C1 segment of cervical spinal cord (tissue), 14 donors: ENCODE measurements at regions not wholly inside any gene's neighbourhood (a gene's known extent, or its start where the extent isn't known, plus 50 kb on each side); places are given as distances from the start of the nearest gene placed in this dataset.

Experiments used
- DNase-seq, 14 donors: peaks; one replicate each; lab custom pipeline; 2025; lab: John Stamatoyannopoulos, UW

GRCh38 chr1:87165177-87165576, 163.5 kb upstream of the LMO4 start:
- no peak for DNase-seq

GRCh38 chr1:87167157-87167789, 161.4 kb upstream of the LMO4 start:
- no peak for DNase-seq

DNA sequence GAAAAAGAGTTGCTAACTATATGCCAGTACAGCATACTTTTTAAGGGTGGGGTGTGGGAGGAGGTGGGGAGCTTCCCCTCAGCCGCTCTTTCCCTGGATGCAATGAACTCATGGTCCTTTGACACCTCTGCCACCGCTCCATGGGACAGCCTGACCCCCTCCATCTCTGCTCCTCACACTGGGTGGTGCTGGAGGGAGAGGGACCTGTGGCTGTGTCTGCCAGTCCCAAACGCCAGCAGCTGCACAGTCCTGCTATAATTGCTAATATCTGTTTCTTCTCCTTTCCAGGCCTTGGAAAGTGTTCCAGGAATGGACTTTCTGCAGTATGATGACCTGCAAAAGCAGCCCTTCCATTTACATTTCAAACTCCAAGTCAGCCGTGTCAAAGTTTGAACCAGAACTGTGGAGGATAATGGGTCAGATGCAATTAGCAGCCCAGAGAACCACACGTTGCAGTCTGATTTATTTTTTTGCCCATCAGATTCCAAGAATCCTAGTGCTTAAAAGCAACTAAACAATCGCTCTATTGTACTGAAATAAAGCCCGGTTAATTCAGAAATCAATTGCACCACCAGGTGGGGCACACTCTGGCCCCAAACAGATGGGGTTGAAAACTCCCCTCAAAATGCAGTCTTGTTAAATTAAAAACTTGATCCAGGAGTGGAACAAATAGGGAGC, 160.7 kb upstream of the LMO4 start:
- peak in 1 of 14 donors; percentile 12 for DNase-seq

DNA sequence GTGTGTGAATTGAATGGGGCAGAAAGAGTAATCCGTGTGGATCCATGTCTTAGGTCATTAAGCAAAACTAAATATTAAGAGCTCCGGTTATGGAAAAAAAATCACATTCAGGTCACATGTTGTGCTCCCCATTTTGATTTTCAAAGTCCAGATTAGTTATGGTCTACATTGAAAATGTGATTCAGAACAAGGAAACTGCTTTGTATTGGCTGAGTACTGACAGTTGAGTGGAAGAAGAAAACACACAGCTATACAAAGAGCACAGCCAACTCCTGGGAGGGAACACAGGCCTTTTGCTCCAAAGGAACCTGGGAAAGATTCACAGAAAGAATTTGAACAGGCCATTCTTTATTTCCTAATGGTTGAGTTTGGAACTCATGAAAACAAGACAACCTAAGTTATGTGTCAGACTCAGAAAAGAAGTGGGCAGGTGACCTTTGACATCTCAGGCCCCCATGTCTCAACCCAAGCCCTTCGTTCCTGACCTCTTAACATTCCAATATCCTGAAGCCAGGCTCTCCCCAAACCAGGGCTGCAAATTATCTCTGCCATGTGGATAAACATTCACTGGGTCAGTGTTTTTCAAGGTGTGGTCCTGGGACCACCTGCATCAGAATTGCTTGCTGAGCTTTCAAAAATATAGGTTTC, 159.3 kb upstream of the LMO4 start:
- no peak for DNase-seq

DNA sequence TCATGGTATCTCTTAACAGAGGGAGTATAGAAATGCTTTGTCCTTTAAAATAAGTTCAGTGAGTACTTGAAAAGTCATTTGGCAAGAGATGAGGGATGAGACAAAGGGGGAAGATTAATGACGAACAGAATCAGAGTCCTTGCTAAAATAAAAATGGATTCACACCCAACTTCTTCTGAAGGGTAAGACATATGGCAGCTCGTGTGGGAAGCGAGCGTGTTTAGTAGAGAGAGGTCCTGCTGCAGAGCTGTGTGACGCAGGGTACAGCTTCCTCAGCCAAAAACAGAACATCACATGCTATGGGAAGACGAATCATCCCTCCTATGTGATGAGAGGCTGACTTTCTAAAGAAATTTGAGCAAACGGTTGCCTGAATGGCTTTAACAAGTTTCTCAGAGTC, 158.5 kb upstream of the LMO4 start:
- DNase-seq = no peak

- no peak for DNase-seq
These were observed 157.6 kb upstream of the LMO4 start for GRCh38 chr1:87170931-87171598.

DNA sequence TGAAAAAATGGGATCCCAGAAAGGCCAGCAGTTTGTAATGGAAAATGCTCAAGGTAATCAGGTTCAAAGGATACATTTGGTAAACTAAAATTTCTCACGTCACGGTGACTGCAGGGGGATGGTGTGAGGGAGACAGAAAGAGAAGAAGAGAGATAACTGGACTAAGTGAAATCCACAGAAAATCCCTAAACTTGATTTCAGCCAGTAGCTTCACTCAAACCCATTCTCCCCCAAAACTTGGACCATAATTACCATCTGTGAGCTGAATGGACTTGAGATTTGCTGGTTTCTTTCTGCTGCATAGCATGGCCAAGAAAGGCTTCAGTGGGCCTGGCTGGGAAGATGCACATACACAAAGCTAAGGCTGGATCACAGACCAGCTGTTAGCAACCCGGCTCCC, 155.4 kb upstream of the LMO4 start:
- DNase-seq = no peak

DNA sequence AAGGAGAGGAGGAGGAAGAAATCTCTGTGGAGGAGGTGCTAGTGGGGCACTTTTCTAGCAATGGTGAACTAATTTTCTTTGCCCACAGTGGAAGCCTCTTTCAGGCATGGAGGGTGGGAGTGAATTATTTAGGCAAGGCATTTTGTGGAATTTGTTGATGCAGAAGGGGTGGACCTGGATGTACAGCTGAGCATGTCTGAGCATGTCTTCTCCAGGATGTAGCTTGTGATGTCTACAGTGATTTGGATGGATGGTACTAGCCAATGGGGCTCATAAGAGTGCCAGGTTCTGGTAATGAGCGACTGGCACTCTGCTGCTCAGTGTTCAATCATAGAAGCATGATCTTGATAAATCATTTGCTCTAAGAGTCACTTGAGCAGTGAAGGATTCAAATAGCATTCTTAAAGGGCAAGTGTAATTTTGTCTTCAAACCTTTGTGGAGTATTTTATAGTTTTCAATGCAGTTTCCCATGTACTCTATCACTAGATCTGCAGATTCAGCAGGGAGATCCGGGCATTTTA, 153.9 kb upstream of the LMO4 start:
- DNase-seq = no peak

- no peak for DNase-seq
These were observed 152.6 kb upstream of the LMO4 start for GRCh38 chr1:87176087-87176486.

GRCh38 chr1:87176514-87176913, 152.2 kb upstream of the LMO4 start:
- no peak for DNase-seq

- no peak for DNase-seq
These were observed 150.2 kb upstream of the LMO4 start for GRCh38 chr1:87178441-87178840.

GRCh38 chr1:87179076-87179810, 149.4 kb upstream of the LMO4 start:
- no peak for DNase-seq

DNA sequence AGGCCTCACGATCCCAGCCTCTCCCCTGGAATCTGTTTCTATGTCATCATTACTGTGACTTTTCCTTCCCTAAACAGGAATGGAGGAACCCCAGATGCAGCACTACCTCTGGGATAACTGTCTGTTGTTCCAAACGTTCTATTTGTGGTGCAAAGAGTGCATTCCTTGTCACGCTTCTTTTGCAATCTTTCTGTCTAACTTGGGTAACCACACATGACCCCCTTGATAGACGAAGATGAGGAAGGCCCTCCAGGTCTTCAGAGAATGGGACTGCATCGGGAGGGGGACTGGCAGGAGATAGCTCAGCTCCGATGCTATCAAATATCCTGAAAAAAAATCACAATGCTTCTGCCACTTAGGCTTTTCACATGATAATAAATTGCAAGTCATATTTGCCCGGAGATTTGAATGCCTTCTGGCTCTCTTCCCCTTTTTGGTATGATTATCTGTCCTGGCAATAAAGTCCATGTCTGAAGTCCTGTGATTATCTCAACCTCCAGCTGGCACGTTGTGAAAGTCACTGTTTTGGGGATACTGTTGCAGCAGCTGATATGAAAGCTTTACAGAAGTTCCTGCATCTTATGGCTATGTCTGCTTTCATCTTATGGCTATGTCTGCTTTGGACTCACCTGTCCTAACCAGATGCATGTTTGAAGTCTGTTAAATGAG, 148.7 kb upstream of the LMO4 start:
- no peak for DNase-seq

DNA sequence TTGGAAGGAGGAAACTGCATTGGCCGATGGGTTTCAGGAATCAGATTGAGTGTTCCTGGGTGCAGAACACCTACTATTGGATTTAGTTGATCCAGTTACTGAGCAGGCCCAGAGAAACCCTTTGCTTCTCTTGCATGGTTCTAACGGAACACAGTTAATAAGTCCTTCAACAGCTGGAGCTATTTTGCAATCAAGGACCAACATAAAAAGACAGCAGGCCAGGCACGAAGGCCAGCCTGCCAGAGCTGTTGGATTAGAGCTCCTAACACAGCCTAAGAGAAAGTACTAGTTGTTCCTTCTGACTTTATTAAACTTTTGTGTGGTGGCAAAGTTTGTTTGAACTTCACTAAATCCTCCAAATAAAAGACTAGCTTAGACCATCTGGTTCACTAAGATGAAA, 148.0 kb upstream of the LMO4 start:
- DNase-seq = no peak

DNA sequence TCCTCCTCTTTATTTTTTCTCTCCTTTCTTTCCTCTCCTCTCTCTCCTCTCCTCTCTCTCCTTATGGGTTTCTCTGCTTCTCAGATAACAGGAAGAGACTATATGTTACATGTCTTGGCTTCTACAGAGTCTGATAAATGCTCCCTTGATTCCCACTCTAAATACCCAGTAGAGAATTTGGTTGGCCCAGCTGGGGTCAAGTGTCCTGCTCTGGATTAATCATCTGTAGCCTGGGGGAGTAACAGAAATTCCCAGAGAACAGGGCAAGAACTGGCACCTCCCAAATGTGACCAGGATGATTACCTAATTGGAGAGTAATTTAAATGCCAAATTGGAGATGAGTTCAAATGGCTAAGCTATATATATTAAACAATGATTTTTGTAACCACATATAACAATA, 146.1 kb upstream of the LMO4 start:
- no peak for DNase-seq

DNA sequence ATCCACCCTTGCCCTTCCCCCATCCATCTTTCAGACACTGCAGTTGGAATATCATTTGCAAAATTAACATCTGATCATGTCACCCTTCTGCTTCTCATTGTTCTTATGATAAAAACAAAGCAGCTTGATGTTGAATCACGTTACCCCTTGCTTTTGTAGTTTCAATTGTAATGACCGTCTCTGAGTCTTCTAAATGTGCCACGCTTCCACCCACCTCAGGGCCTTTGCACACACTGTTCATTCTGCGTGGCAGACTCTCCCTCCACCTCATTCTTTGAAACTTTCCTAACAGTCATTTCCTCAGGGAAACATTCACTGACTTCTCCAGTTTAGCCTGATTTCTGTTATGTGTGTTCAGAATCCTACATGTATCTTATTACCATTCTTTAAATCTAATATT, 143.6 kb upstream of the LMO4 start:
- no peak for DNase-seq

GRCh38 chr1:87186346-87186745, 142.3 kb upstream of the LMO4 start:
- DNase-seq = no peak

DNA sequence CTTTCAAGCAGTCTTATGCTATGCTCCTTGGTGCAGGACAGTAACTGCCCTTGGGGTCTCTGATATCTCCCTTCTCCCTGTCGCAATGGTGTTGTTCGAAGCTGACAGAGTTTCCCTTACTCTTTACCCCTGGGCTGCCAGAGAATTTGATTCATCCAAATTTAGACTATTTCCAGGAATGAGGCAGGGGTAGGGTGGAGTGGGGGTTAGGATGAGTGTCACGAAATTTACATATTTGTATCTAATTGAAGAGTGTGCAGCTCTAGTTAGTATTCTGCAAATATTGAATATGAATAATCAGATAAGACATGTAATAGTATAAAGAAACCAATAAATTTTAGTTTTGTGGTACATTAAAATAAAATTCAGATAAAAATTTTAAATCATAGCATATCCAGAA, 140.0 kb upstream of the LMO4 start:
- DNase-seq = no peak

- no peak for DNase-seq
These were observed 138.3 kb upstream of the LMO4 start for GRCh38 chr1:87190402-87190801.

GRCh38 chr1:87191646-87192045, 137.0 kb upstream of the LMO4 start:
- no peak for DNase-seq

DNA sequence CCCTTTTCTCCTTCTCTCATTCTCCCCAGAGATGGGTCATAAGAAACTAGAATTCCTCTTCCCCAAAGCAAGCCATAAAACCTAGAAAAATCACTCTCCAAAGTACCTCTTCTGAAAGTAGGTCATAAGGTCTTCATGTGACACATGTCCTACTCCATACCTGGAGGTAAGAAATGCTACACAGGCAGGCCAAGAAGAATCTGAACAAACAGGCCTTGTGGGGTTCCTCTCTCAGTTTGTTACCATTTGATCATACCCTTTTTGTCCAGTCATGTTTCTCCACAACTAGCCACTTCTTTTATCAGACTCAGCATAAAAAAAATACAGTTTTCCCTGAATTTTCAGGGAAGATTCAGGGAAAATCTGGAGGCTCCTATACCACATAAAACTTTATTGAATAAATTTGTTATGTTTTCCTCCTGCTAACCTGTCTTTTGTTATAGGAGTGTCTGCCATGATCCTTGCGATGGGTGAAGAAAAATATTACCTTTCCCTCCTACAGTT, 134.4 kb upstream of the LMO4 start:
- no peak for DNase-seq
